ENCODE measurements at regions not wholly inside any gene's neighbourhood (a gene's known extent, or its start where the extent isn't known, plus 50 kb on each side); places are given as distances from the start of the nearest gene placed in this dataset.

DNA sequence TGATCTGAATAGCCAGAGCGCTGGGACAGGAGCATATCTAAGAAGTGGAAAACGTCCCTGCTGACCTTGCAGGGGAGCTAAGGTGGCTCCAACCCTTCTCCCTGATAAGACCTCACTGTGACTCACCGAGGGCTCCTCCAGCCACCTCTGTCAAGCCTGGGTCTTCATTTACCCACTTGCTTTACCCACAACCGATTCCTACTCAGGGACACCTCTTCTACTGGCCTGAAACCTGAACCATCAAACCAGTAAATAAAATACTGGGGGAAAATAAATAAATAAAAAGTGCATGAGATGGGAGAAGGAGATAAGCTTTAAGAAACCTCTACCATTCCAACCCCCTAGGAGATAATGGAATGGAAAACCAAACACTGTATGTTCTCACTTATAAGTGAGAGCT, 80.2 kb upstream of the ALOX12 start:
- H3K27me3 Mint-ChIP-seq (ENCODE audit: unreplicated experiment): peaks cover 50% of the 10 kb centered on the region
- no peaks in the 10 kb centered on the region for H3K36me3 Mint-ChIP-seq (ENCODE audit: unreplicated experiment)
- H3K27ac Mint-ChIP-seq (ENCODE audit: unreplicated experiment): no peak overlapping the region
- peak; percentile 23 for DNase-seq (ENCODE audit: extremely low spot score, unreplicated experiment)
- TF ChIP-seq, protein P1, sequence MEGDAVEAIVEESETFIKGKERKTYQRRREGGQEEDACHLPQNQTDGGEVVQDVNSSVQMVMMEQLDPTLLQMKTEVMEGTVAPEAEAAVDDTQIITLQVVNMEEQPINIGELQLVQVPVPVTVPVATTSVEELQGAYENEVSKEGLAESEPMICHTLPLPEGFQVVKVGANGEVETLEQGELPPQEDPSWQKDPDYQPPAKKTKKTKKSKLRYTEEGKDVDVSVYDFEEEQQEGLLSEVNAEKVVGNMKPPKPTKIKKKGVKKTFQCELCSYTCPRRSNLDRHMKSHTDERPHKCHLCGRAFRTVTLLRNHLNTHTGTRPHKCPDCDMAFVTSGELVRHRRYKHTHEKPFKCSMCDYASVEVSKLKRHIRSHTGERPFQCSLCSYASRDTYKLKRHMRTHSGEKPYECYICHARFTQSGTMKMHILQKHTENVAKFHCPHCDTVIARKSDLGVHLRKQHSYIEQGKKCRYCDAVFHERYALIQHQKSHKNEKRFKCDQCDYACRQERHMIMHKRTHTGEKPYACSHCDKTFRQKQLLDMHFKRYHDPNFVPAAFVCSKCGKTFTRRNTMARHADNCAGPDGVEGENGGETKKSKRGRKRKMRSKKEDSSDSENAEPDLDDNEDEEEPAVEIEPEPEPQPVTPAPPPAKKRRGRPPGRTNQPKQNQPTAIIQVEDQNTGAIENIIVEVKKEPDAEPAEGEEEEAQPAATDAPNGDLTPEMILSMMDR (IDR thresholded peaks at IDR 0.05): no peak
- no peak overlapping the region for H3K4me3 Mint-ChIP-seq (ENCODE audit: unreplicated experiment)
- H3K9me3 Mint-ChIP-seq (ENCODE audit: unreplicated experiment): no peaks in the 10 kb centered on the region
- H3K4me1 Mint-ChIP-seq (ENCODE audit: unreplicated experiment): peaks cover 4% of the 10 kb centered on the region

DNA sequence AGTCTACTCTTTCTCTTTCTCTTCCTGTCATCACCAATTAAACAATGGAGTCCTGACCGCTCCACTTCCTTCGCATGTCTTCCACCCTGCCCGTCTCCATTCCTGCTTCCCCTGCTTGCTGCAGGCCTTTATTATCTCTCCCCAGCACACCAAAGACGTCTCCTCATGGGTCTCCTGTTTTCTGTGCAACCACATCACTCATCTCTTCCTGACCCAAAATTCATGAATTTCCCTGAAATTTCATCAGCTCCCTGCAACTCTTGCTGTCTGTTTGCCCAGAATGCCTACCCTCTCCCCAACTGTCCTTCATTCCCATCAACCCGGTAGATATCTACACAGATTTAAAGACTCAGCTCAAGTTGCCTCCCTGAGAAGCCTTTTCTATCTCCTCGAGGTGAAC, 76.7 kb upstream of the ALOX12 start:
- Mint-ChIP-seq H3K27ac (ENCODE audit: unreplicated experiment) (no peak overlapping the region), H3K36me3 (ENCODE audit: unreplicated experiment) (no peaks in the 10 kb centered on the region), H3K4me3 (ENCODE audit: unreplicated experiment) (no peak overlapping the region), H3K4me1 (ENCODE audit: unreplicated experiment) (peaks cover under 1% of the 10 kb centered on the region), H3K9me3 (ENCODE audit: unreplicated experiment) (no peaks in the 10 kb centered on the region), H3K27me3 (ENCODE audit: unreplicated experiment) (peaks cover 30% of the 10 kb centered on the region)
- TF ChIP-seq, protein P1 (IDR thresholded peaks at IDR 0.05): no peak
- DNase-seq (ENCODE audit: extremely low spot score, unreplicated experiment): no peak

DNA sequence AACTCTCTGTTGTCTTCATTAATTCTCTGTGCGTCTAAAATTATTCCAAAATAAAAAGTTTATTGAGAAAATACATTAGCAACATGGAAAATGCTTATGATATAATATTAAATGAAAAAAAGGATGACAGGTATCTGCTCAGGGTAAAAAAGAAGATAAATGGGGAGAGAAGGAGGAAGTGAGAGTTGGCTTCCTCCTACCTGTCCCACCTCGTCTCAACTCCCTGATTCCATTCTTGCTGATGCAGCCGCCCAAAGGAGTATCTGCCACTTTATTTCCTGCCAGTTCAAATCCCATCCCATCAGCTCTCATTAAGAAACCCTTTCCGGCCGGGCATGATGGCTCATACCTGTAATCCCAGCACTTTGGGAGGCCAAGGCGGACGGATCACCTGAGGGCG, 72.5 kb upstream of the ALOX12 start:
- Mint-ChIP-seq H3K36me3 (ENCODE audit: unreplicated experiment) (no peaks in the 10 kb centered on the region), H3K9me3 (ENCODE audit: unreplicated experiment) (peaks cover 6% of the 10 kb centered on the region), H3K27ac (ENCODE audit: unreplicated experiment) (no peak overlapping the region), H3K27me3 (ENCODE audit: unreplicated experiment) (peaks cover 29% of the 10 kb centered on the region), H3K4me1 (ENCODE audit: unreplicated experiment) (peaks cover 8% of the 10 kb centered on the region), H3K4me3 (ENCODE audit: unreplicated experiment) (no peak overlapping the region)
- TF ChIP-seq, protein P1 (IDR thresholded peaks at IDR 0.05): no peak
- DNase-seq (ENCODE audit: extremely low spot score, unreplicated experiment): no peak

DNA sequence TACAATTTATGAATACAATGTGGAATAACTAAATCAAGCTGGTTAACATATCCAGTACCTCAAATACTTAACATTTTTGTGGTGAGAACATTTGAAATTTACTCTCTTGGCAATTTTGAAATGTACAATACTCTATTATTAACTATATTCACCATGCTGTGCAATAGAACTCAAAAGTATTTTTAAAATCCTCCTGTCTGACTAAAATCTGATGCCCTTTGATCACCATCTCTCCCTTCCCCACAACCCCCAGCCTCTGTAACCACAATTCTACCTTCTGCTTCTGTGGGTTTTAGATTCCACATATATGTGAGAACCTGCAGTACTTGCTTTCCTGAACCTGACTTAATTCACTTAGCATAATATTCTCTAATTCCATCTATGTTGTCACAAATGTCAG, 71.6 kb upstream of the ALOX12 start:
- peaks cover 33% of the 10 kb centered on the region for H3K27me3 Mint-ChIP-seq (ENCODE audit: unreplicated experiment)
- no peak for DNase-seq (ENCODE audit: extremely low spot score, unreplicated experiment)
- no peak overlapping the region for H3K27ac Mint-ChIP-seq (ENCODE audit: unreplicated experiment)
- no peaks in the 10 kb centered on the region for H3K36me3 Mint-ChIP-seq (ENCODE audit: unreplicated experiment)
- peaks cover 6% of the 10 kb centered on the region for H3K9me3 Mint-ChIP-seq (ENCODE audit: unreplicated experiment)
- H3K4me3 Mint-ChIP-seq (ENCODE audit: unreplicated experiment): no peak overlapping the region
- H3K4me1 Mint-ChIP-seq (ENCODE audit: unreplicated experiment): peaks cover 8% of the 10 kb centered on the region
- TF ChIP-seq, protein P1 (IDR thresholded peaks at IDR 0.05): no peak

DNA sequence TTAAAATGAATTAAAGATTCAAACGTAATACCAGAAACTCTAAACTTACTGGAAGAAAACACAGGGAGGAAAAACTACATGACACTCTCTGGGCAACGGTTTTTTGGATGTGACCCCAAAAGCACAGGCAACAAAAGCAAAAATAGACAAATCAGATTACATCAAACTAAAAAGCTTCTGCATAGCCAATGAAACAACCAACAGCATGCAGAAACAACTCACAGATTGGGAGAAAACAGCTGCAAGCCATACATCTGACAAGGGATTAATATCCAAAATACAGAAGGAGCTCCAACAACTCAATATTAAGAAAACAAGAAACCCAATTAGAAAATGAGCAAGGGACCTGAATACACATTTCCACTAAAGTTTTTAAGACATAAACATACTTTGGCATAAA, 69.2 kb upstream of the ALOX12 start:
- Mint-ChIP-seq H3K4me3 (ENCODE audit: unreplicated experiment) (no peak overlapping the region), H3K27ac (ENCODE audit: unreplicated experiment) (no peak overlapping the region), H3K4me1 (ENCODE audit: unreplicated experiment) (peaks cover 8% of the 10 kb centered on the region), H3K9me3 (ENCODE audit: unreplicated experiment) (peaks cover 6% of the 10 kb centered on the region), H3K27me3 (ENCODE audit: unreplicated experiment) (peaks cover 35% of the 10 kb centered on the region), H3K36me3 (ENCODE audit: unreplicated experiment) (no peaks in the 10 kb centered on the region)
- no peak for DNase-seq (ENCODE audit: extremely low spot score, unreplicated experiment)
- TF ChIP-seq, protein P1 (IDR thresholded peaks at IDR 0.05): no peak

Measured in osteocyte (in vitro differentiated cells).